ENCODE measurements at regions not wholly inside any gene's neighbourhood (a gene's known extent, or its start where the extent isn't known, plus 50 kb on each side); places are given as distances from the start of the nearest gene placed in this dataset.

DNA sequence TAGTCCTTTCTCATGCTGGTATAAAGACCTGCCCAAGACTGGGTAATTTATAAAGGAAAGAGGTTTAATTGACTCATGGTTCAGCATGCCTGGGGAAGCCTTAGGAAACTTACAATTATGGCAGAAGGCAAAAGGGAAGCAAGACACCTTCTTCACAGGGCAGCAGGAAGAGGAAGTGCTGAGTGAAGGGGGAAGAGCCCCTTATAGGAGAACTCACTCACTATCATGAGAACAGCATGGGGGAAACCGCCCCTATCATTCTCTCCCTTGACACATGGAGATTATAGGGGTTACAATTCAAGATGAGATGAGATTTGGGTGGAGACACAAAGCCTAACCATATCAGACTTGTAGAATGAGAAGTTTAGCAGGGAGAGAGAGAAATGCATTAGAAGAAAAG lies 373.3 kb upstream of the DIAPH2 start:
- Mint-ChIP-seq H3K9me3 (no peaks in the 10 kb centered on the region), H3K4me1 (no peaks in the 10 kb centered on the region), H3K27ac (no peak overlapping the region), H3K4me3 (no peak overlapping the region), H3K27me3 (no peaks in the 10 kb centered on the region), H3K36me3 (ENCODE audit: low read depth) (no peaks in the 10 kb centered on the region)
- no peak for DNase-seq
- POLR2A ChIA-PET = no interaction called here
- CTCF ChIA-PET = no interaction called here
- no peak for ATAC-seq (ENCODE audit: low read depth)
- intact Hi-C loops (cut with micrococcal nuclease) = no loop called here
- TF ChIP-seq, protein P1, sequence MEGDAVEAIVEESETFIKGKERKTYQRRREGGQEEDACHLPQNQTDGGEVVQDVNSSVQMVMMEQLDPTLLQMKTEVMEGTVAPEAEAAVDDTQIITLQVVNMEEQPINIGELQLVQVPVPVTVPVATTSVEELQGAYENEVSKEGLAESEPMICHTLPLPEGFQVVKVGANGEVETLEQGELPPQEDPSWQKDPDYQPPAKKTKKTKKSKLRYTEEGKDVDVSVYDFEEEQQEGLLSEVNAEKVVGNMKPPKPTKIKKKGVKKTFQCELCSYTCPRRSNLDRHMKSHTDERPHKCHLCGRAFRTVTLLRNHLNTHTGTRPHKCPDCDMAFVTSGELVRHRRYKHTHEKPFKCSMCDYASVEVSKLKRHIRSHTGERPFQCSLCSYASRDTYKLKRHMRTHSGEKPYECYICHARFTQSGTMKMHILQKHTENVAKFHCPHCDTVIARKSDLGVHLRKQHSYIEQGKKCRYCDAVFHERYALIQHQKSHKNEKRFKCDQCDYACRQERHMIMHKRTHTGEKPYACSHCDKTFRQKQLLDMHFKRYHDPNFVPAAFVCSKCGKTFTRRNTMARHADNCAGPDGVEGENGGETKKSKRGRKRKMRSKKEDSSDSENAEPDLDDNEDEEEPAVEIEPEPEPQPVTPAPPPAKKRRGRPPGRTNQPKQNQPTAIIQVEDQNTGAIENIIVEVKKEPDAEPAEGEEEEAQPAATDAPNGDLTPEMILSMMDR (IDR thresholded peaks at IDR 0.05) = no peak

DNA sequence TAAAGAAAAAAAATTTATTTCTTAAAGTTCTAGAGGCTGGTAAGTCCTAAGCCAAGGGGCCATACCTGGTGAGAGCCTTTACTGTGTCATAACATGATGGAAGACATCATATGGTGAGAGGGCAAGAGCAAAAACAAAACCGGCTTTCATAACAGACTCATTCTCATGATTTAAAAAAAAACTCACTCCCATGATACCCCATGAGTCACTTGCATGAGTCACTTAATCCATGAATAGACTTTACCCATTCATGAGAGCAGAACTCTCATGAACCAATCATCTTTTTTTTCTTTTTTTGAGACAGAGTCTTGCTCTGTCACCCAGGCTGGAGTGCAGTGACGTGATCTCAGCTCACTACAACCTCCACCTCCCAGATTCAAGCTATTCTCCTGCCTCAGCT lies 369.7 kb upstream of the DIAPH2 start:
- DNase-seq = no peak
- H3K27ac Mint-ChIP-seq = no peak overlapping the region
- no peak overlapping the region for H3K4me3 Mint-ChIP-seq
- no peaks in the 10 kb centered on the region for H3K27me3 Mint-ChIP-seq
- ATAC-seq (ENCODE audit: low read depth) = no peak
- no peaks in the 10 kb centered on the region for H3K36me3 Mint-ChIP-seq (ENCODE audit: low read depth)
- CTCF ChIA-PET = no interaction called here
- H3K4me1 Mint-ChIP-seq = no peaks in the 10 kb centered on the region
- H3K9me3 Mint-ChIP-seq = no peaks in the 10 kb centered on the region
- intact Hi-C loops (cut with micrococcal nuclease) = no loop called here
- TF ChIP-seq, protein P1 (IDR thresholded peaks at IDR 0.05) = no peak
- POLR2A ChIA-PET = no interaction called here

DNA sequence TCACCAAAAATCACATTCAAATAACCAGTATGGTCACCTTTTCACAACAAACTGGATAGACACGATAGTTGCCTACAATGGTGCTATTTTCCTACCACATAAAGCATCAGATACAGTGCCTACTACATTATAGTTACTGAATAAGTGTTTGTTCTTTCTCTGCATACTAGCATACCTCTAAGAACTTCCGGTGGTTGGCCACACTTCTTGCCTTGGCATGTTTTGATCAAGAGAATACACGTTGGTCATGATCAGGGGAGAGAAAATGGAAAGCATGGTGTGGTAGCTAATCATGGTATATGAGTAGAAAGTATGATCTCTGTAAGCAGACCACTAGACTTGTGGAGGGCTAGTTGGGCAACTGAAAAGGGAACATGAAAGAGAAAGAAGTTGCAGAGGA lies 322.8 kb upstream of the DIAPH2 start:
- Mint-ChIP-seq H3K36me3 (ENCODE audit: low read depth) (no peaks in the 10 kb centered on the region), H3K9me3 (no peaks in the 10 kb centered on the region), H3K4me1 (no peaks in the 10 kb centered on the region), H3K27ac (no peak overlapping the region), H3K4me3 (no peak overlapping the region), H3K27me3 (no peaks in the 10 kb centered on the region)
- ATAC-seq (ENCODE audit: low read depth) (no peak), DNase-seq (no peak)
- ChIA-PET CTCF (no interaction called here), POLR2A (no interaction called here)
- intact Hi-C loops (cut with micrococcal nuclease) = no loop called here
- TF ChIP-seq, protein P1 (IDR thresholded peaks at IDR 0.05) = no peak

DNA sequence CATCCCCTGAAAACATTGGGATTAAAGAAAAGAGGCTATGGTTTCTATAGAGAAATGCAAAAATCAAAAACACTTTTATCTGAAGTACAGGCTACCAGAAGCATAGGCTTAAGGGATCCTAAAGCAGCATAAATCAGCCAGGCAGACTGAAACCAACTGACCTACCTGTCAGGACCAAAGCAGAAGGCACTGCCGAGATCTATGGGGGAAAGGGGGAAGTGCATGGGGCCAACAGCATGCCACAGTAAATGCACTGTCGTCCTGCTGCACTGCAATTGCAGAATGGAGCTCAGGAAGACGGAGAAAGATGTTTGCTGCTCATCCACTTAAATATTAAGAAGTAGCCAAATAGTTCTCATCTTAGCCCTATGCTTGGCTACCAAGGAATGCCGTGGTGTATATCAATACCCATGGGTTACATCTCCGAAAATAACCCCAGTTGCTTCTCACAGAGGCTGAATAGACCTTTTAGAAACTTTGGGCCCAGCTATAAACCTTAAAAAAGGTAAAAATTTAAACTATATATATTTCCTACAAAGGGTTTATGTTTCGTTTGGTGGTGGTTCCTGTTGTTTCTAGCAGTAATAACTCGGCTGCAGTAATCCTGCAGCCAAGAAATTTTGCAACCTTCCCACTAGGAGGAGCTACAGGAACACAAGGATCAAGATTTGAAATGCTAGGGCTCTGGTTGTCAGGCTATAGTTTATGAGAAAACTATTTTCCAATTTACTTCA lies 312.2 kb upstream of the DIAPH2 start:
- CTCF ChIA-PET = no interaction called here
- intact Hi-C loops (cut with micrococcal nuclease) = no loop called here
- Mint-ChIP-seq H3K36me3 (ENCODE audit: low read depth) (no peaks in the 10 kb centered on the region), H3K9me3 (no peaks in the 10 kb centered on the region), H3K27ac (no peak overlapping the region), H3K4me1 (no peaks in the 10 kb centered on the region), H3K4me3 (no peak overlapping the region), H3K27me3 (no peaks in the 10 kb centered on the region)
- no peak for DNase-seq
- POLR2A ChIA-PET = no interaction called here
- no peak for ATAC-seq (ENCODE audit: low read depth)
- TF ChIP-seq, protein P1 (IDR thresholded peaks at IDR 0.05) = no peak

DNA sequence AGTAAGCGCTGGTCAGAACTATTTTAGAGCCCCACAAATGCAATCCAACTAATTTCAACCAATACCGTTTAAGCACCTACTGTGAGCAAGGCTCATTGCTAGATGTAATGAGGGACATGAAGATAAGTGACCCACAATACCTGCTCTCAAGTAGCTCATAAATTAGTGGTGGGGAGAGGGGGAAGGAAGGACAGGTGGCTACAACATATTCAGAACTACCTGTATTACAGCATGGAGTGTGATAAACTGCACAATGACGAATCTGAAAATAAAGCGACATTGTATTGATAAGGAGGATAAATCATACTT lies 311.6 kb upstream of the DIAPH2 start:
- Mint-ChIP-seq H3K9me3 (no peaks in the 10 kb centered on the region), H3K4me3 (no peak overlapping the region), H3K27ac (no peak overlapping the region), H3K4me1 (no peaks in the 10 kb centered on the region), H3K36me3 (ENCODE audit: low read depth) (no peaks in the 10 kb centered on the region), H3K27me3 (no peaks in the 10 kb centered on the region)
- ChIA-PET POLR2A (no interaction called here), CTCF (no interaction called here)
- no peak for ATAC-seq (ENCODE audit: low read depth)
- intact Hi-C loops (cut with micrococcal nuclease) = no loop called here
- TF ChIP-seq, protein P1 (IDR thresholded peaks at IDR 0.05) = no peak
- no peak for DNase-seq

All from activated B cell treated with CpG ODN at 0.5 μM for 24 hours (primary cell).